Trophoblast cell (in vitro differentiated cells and primary cell): ENCODE measurements at regions not wholly inside any gene's neighbourhood (a gene's known extent, or its start where the extent isn't known, plus 50 kb on each side); places are given as distances from the start of the nearest gene placed in this dataset.

Experiments
- DNase-seq, 2 donors: peaks; one replicate each; pipeline ENCODE4 v3.0.0-alpha.2; 2016
- H2AFZ ChIP-seq: 2 replicates; pipeline ENCODE4 v1.6.1; 2013; ENCODE audit warnings: low read length, moderate library complexity, mild to moderate bottlenecking; ENCODE audit not compliant: insufficient read depth, poor library complexity
- H2AK5ac ChIP-seq: 2 replicates; pipeline ENCODE4 v1.6.1; 2013; ENCODE audit warnings: mild to moderate bottlenecking, low read length
- H2BK120ac ChIP-seq: 2 replicates; pipeline ENCODE4 v1.6.1; 2013; ENCODE audit warnings: low read length, mild to moderate bottlenecking, moderate library complexity; ENCODE audit not compliant: insufficient read depth, poor library complexity
- H2BK12ac ChIP-seq: 2 replicates; pipeline ENCODE4 v1.6.1; 2013; ENCODE audit warnings: mild to moderate bottlenecking, low read length, moderate library complexity
- H2BK5ac ChIP-seq: 2 replicates; pipeline ENCODE4 v1.6.1; 2013; ENCODE audit warnings: low read length, low read depth, moderate library complexity, mild to moderate bottlenecking; ENCODE audit not compliant: poor library complexity
- H3K14ac ChIP-seq: 2 replicates; pipeline ENCODE4 v1.6.1; 2013; ENCODE audit warnings: mild to moderate bottlenecking, low read length
- H3K18ac ChIP-seq: 2 replicates; pipeline ENCODE4 v1.6.1; 2013; ENCODE audit warnings: mild to moderate bottlenecking, low read length
- H3K23ac ChIP-seq: 2 replicates; pipeline ENCODE4 v1.6.1; 2013; ENCODE audit warnings: low read length
- H3K27ac ChIP-seq: 2 replicates; pipeline ENCODE4 v1.5.1; 2013; ENCODE audit warnings: low read depth, mild to moderate bottlenecking, inconsistent platforms, low read length, moderate library complexity
- H3K27me3 ChIP-seq: 2 replicates; pipeline ENCODE4 v1.6.1; 2013; ENCODE audit warnings: inconsistent platforms, mild to moderate bottlenecking, low read length, moderate library complexity; ENCODE audit not compliant: insufficient read depth
- H3K36me3 ChIP-seq, 2 experiments: 1 replicate in 1 of 2; 2 replicates in 1 of 2; pipeline ENCODE4 v1.6.1; 2013; ENCODE audit warnings: low read length in 2 of 2, mild to moderate bottlenecking in 2 of 2, moderate library complexity in 1 of 2; ENCODE audit not compliant: insufficient read depth in 2 of 2, control insufficient read depth in 1 of 2
- H3K4ac ChIP-seq: 2 replicates; pipeline ENCODE4 v1.6.1; 2013; ENCODE audit warnings: low read depth, mild to moderate bottlenecking, low read length, moderate library complexity
- H3K4me1 ChIP-seq, 2 experiments: 1 replicate in 1 of 2; 2 replicates in 1 of 2; pipeline ENCODE4 v1.6.1; 2013; ENCODE audit warnings: low read length in 2 of 2, mild to moderate bottlenecking in 2 of 2, moderate library complexity in 1 of 2; ENCODE audit not compliant: insufficient read depth in 2 of 2, control insufficient read depth in 1 of 2
- H3K4me2 ChIP-seq: 2 replicates; pipeline ENCODE4 v1.6.1; 2013; ENCODE audit warnings: inconsistent platforms, mild to moderate bottlenecking, low read length, moderate library complexity
- H3K4me3 ChIP-seq: 2 replicates; pipeline ENCODE4 v1.5.1; 2013; ENCODE audit warnings: mild to moderate bottlenecking, low read depth, low read length, inconsistent platforms
- H3K79me1 ChIP-seq: one replicate; pipeline ENCODE4 v1.6.1; 2013; ENCODE audit warnings: low read length
- H3K79me2 ChIP-seq: 2 replicates; pipeline ENCODE4 v1.6.1; 2013; ENCODE audit warnings: low read length, mild to moderate bottlenecking; ENCODE audit not compliant: control insufficient read depth, insufficient read depth, poor library complexity
- H3K9ac ChIP-seq: 2 replicates; pipeline ENCODE4 v1.6.1; 2013; ENCODE audit warnings: mild to moderate bottlenecking, low read length
- H3K9me3 ChIP-seq: 2 replicates; pipeline ENCODE4 v1.6.1; 2013; ENCODE audit warnings: low read depth, mild to moderate bottlenecking, control low read depth, inconsistent platforms, low read length; ENCODE audit not compliant: insufficient read depth
- H4K12ac ChIP-seq: 2 replicates; pipeline ENCODE4 v1.6.1; 2013; ENCODE audit warnings: low read depth, mild to moderate bottlenecking, low read length, moderate library complexity
- H4K8ac ChIP-seq: 2 replicates; pipeline ENCODE4 v1.6.1; 2013; ENCODE audit warnings: low read depth, mild to moderate bottlenecking, low read length, moderate library complexity
- H4K91ac ChIP-seq: one replicate; pipeline ENCODE4 v1.6.1; 2013; ENCODE audit warnings: low read depth, mild to moderate bottlenecking, low read length, moderate library complexity
- WGBS: extraction: QIAGEN DNeasy Blood & Tissue Kit; methylation state at CpG from one replicate; pipeline ENCODE4 v1.1.7; 2013; ENCODE audit warnings: missing lambda C conversion rate; ENCODE audit not compliant: insufficient read length, insufficient coverage; ENCODE audit errors: extremely low coverage; 5-methylcytosine and 5-hydroxymethylcytosine counted together

GRCh38 chr13:79680485-79680884 is 199.5 kb downstream of the NDFIP2 start:
- Histone ChIP-seq H3K4me2 (no peak overlapping the region), H3K27ac (no peak overlapping the region), H4K12ac (no peak overlapping the region), H2BK120ac (no peak overlapping the region), H2AFZ (no peak overlapping the region), H2BK12ac (no peak overlapping the region), H3K4ac (no peak overlapping the region), H3K79me2 (no peaks in the 10 kb centered on the region), H3K14ac (no peak overlapping the region), H3K36me3 (no peaks in the 10 kb centered on the region), H3K79me1 (peaks cover 5% of the 10 kb centered on the region), H3K23ac (no peak overlapping the region), H3K4me1 (peaks cover 0 to 6% of the 10 kb centered on the region in 2 experiments), H3K9ac (no peak overlapping the region), H3K4me3 (no peak overlapping the region), H3K9me3 (no peaks in the 10 kb centered on the region), H4K8ac (no peak overlapping the region), H3K18ac (no peak overlapping the region), H2AK5ac (no peak overlapping the region), H2BK5ac (peak overlapping the region; percentile 34), H3K27me3 (no peaks in the 10 kb centered on the region), H4K91ac (peak overlapping the region; percentile 25)
- DNase-seq = no peak

GRCh38 chr13:79679334-79679733 is 198.4 kb downstream of the NDFIP2 start:
- no peak overlapping the region for H4K12ac ChIP-seq
- H2AFZ ChIP-seq = no peak overlapping the region
- no peak overlapping the region for H3K14ac ChIP-seq
- no peaks in the 10 kb centered on the region for H3K79me2 ChIP-seq
- no peak overlapping the region for H3K18ac ChIP-seq
- peak; percentile 67 to 94 for DNase-seq
- no CpG with 5 or more reads among the region's 2 CpGs for WGBS
- H3K79me1 ChIP-seq = peaks cover 6% of the 10 kb centered on the region
- H3K4me2 ChIP-seq = no peak overlapping the region
- H3K27ac ChIP-seq = no peak overlapping the region
- no peak overlapping the region for H2AK5ac ChIP-seq
- H3K4ac ChIP-seq = no peak overlapping the region
- H2BK5ac ChIP-seq = no peak overlapping the region
- H3K4me3 ChIP-seq = no peak overlapping the region
- H3K23ac ChIP-seq = no peak overlapping the region
- H4K91ac ChIP-seq = no peak overlapping the region
- H2BK12ac ChIP-seq = no peak overlapping the region
- H3K27me3 ChIP-seq = no peaks in the 10 kb centered on the region
- no peak overlapping the region for H4K8ac ChIP-seq
- H3K9me3 ChIP-seq = no peaks in the 10 kb centered on the region
- H3K9ac ChIP-seq = no peak overlapping the region
- H3K4me1 ChIP-seq = peaks cover 0 to 6% of the 10 kb centered on the region in 2 experiments
- no peak overlapping the region for H2BK120ac ChIP-seq
- H3K36me3 ChIP-seq = no peaks in the 10 kb centered on the region

- Histone ChIP-seq H4K8ac (no peak overlapping the region), H3K27me3 (no peaks in the 10 kb centered on the region), H4K12ac (no peak overlapping the region), H3K18ac (no peak overlapping the region), H3K4ac (no peak overlapping the region), H3K4me2 (no peak overlapping the region), H4K91ac (no peak overlapping the region), H2AK5ac (no peak overlapping the region), H2AFZ (no peak overlapping the region), H3K36me3 (no peaks in the 10 kb centered on the region), H3K79me2 (no peaks in the 10 kb centered on the region), H3K4me3 (no peak overlapping the region), H3K79me1 (peaks cover 6% of the 10 kb centered on the region), H2BK12ac (no peak overlapping the region), H3K27ac (no peak overlapping the region), H3K9ac (no peak overlapping the region), H3K9me3 (no peaks in the 10 kb centered on the region), H3K23ac (no peak overlapping the region), H2BK120ac (no peak overlapping the region), H3K4me1 (peaks cover 0 to 6% of the 10 kb centered on the region in 2 experiments), H2BK5ac (no peak overlapping the region), H3K14ac (no peak overlapping the region)
- no peak for DNase-seq
- no CpG with 5 or more reads among the region's 2 CpGs for WGBS
Measured at GRCh38 chr13:79678100-79678499, 197.1 kb downstream of the NDFIP2 start.

GRCh38 chr13:79675931-79676660 is 195.1 kb downstream of the NDFIP2 start:
- Histone ChIP-seq H3K4me1 (peaks cover 0 to 5% of the 10 kb centered on the region in 2 experiments), H3K4ac (no peak overlapping the region), H3K18ac (no peak overlapping the region), H3K79me1 (peaks cover 5% of the 10 kb centered on the region), H4K8ac (no peak overlapping the region), H2BK12ac (no peak overlapping the region), H2BK120ac (no peak overlapping the region), H3K14ac (no peak overlapping the region), H2AFZ (no peak overlapping the region), H3K36me3 (no peaks in the 10 kb centered on the region), H4K12ac (no peak overlapping the region), H2BK5ac (no peak overlapping the region), H3K9me3 (no peaks in the 10 kb centered on the region), H4K91ac (no peak overlapping the region), H3K4me2 (no peak overlapping the region), H3K4me3 (no peak overlapping the region), H3K27me3 (no peaks in the 10 kb centered on the region), H3K79me2 (no peaks in the 10 kb centered on the region), H2AK5ac (no peak overlapping the region), H3K27ac (no peak overlapping the region), H3K9ac (no peak overlapping the region), H3K23ac (no peak overlapping the region)
- WGBS = no CpG with 5 or more reads among the region's 7 CpGs
- DNase-seq = no peak
